Activated CD8-positive, alpha-beta T cell treated with anti-CD3 and anti-CD28 coated beads for 36 hours (primary cell): ENCODE measurements at regions not wholly inside any gene's neighbourhood (a gene's known extent, or its start where the extent isn't known, plus 50 kb on each side); places are given as distances from the start of the nearest gene placed in this dataset.
"Not testable (repeated sequence)": the region's sequence is repeated elsewhere in the genome, so short reads cannot be mapped to it uniquely, and the experiment has no call there.

Experiments
- ATAC-seq: fragments of 200-7000 bp; cut with Tn5 transposase; one replicate; pipeline ENCODE4 v1.10.0; 2021; ENCODE audit warnings: mild to moderate bottlenecking, moderate library complexity
- CTCF ChIA-PET: fragments of 350-600 bp; sonication (Branson Sonifier 250); formaldehyde crosslinking; loops from one replicate; lab custom pipeline; 2021; ENCODE audit warnings: antibody characterized with exemption; lab: Charles Lee
- POLR2A ChIA-PET: fragments of 350-600 bp; sonication (Branson Sonifier 250); formaldehyde crosslinking; loops from one replicate; lab custom pipeline; 2021; ENCODE audit warnings: antibody characterized with exemption; lab: Charles Lee
- DNase-seq: peaks from one replicate; pipeline ENCODE4 v3.0.0-alpha.2; 2020
- H3K27ac Mint-ChIP-seq: one replicate; pipeline ENCODE4 v1.8.0; 2021; ENCODE audit warnings: mild to moderate bottlenecking, mixed read lengths
- H3K27me3 Mint-ChIP-seq: one replicate; pipeline ENCODE4 v1.8.0; 2021; ENCODE audit warnings: mixed read lengths
- H3K36me3 Mint-ChIP-seq: one replicate; pipeline ENCODE4 v1.8.0; 2021; ENCODE audit warnings: low read depth, mixed read lengths
- H3K4me1 Mint-ChIP-seq: one replicate; pipeline ENCODE4 v1.8.0; 2021; ENCODE audit warnings: low read depth, mixed read lengths
- H3K4me3 Mint-ChIP-seq: one replicate; pipeline ENCODE4 v1.8.0; 2021; ENCODE audit warnings: mild to moderate bottlenecking, moderate library complexity, mixed read lengths
- H3K9me3 Mint-ChIP-seq: one replicate; pipeline ENCODE4 v1.8.0; 2021; ENCODE audit warnings: mixed read lengths
- CTCF ChIP-seq: fragments of 200-600 bp; IDR thresholded peaks from one replicate; pipeline ENCODE4 v1.8.0; 2022; ENCODE audit warnings: antibody characterized with exemption, mild to moderate bottlenecking
- intact Hi-C: fragments of 100-400 bp; cut with micrococcal nuclease; formaldehyde crosslinking; loops from one replicate; pipeline ENCODE4 v1.10.0; 2022

GRCh38 chr19:27419217-27419616, 1793.7 kb downstream of the UQCRFS1 start:
- POLR2A ChIA-PET, H3K27me3 Mint-ChIP-seq, H3K36me3 Mint-ChIP-seq, H3K27ac Mint-ChIP-seq, intact Hi-C loops, H3K4me3 Mint-ChIP-seq, DNase-seq, H3K4me1 Mint-ChIP-seq, CTCF ChIA-PET, ATAC-seq: not testable (repeated sequence)
- H3K9me3 Mint-ChIP-seq = peaks cover 40% of the 10 kb centered on the region

- Mint-ChIP-seq H3K4me1 (no peaks in the 10 kb centered on the region), H3K27me3 (no peaks in the 10 kb centered on the region), H3K4me3 (no peak overlapping the region), H3K9me3 (peaks cover 56% of the 10 kb centered on the region), H3K36me3 (no peaks in the 10 kb centered on the region), H3K27ac (no peak overlapping the region)
- ChIA-PET POLR2A (no interaction called here), CTCF (no interaction called here)
- no peak for TF ChIP-seq CTCF
- DNase-seq (no peak), ATAC-seq (no peak)
- intact Hi-C loops = no loop called here
These were observed 1819.4 kb downstream of the UQCRFS1 start for GRCh38 chr19:27393591-27393990.

- DNase-seq = no peak
- H3K27ac Mint-ChIP-seq = no peak overlapping the region
- POLR2A ChIA-PET = no interaction called here
- CTCF ChIA-PET = no interaction called here
- no peak for ATAC-seq
- H3K27me3 Mint-ChIP-seq = no peaks in the 10 kb centered on the region
- peaks cover 61% of the 10 kb centered on the region for H3K9me3 Mint-ChIP-seq
- no peak for TF ChIP-seq CTCF
- no peaks in the 10 kb centered on the region for H3K4me1 Mint-ChIP-seq
- H3K4me3 Mint-ChIP-seq = no peak overlapping the region
- no peaks in the 10 kb centered on the region for H3K36me3 Mint-ChIP-seq
- intact Hi-C loops = no loop called here
These were observed 1820.8 kb downstream of the UQCRFS1 start for GRCh38 chr19:27392027-27392632.

- H3K27ac Mint-ChIP-seq, ATAC-seq, POLR2A ChIA-PET, H3K36me3 Mint-ChIP-seq, H3K4me3 Mint-ChIP-seq, CTCF ChIA-PET, H3K27me3 Mint-ChIP-seq, H3K4me1 Mint-ChIP-seq, intact Hi-C loops, DNase-seq: not testable (repeated sequence)
- H3K9me3 Mint-ChIP-seq = peaks cover 48% of the 10 kb centered on the region
These were observed 1833.6 kb downstream of the UQCRFS1 start for GRCh38 chr19:27379306-27379705.

GRCh38 chr19:27369603-27370002, 1843.3 kb downstream of the UQCRFS1 start:
- POLR2A ChIA-PET, ATAC-seq, CTCF ChIA-PET, DNase-seq, H3K27me3 Mint-ChIP-seq, H3K27ac Mint-ChIP-seq, H3K4me3 Mint-ChIP-seq, intact Hi-C loops, H3K36me3 Mint-ChIP-seq, H3K4me1 Mint-ChIP-seq: not testable (repeated sequence)
- H3K9me3 Mint-ChIP-seq = peaks cover 61% of the 10 kb centered on the region

GRCh38 chr19:27362438-27362837, 1850.5 kb downstream of the UQCRFS1 start:
- H3K27me3 Mint-ChIP-seq, ATAC-seq, POLR2A ChIA-PET, intact Hi-C loops, H3K4me1 Mint-ChIP-seq, H3K4me3 Mint-ChIP-seq, H3K27ac Mint-ChIP-seq, H3K36me3 Mint-ChIP-seq, DNase-seq, CTCF ChIA-PET: not testable (repeated sequence)
- H3K9me3 Mint-ChIP-seq = peaks cover 70% of the 10 kb centered on the region

- DNase-seq, H3K4me1 Mint-ChIP-seq, H3K27ac Mint-ChIP-seq, intact Hi-C loops, H3K36me3 Mint-ChIP-seq, H3K4me3 Mint-ChIP-seq, H3K27me3 Mint-ChIP-seq, CTCF ChIA-PET, ATAC-seq, POLR2A ChIA-PET: not testable (repeated sequence)
- peaks cover 76% of the 10 kb centered on the region for H3K9me3 Mint-ChIP-seq
These were observed 1857.4 kb downstream of the UQCRFS1 start for GRCh38 chr19:27355581-27355980.
